Activated T-helper 17 cell treated with anti-CD3 and anti-CD28 coated beads, Interleukin-2, amount 50 U/mL, for 72 hours (primary cell): ENCODE measurements at regions not wholly inside any gene's neighbourhood (a gene's known extent, or its start where the extent isn't known, plus 50 kb on each side); places are given as distances from the start of the nearest gene placed in this dataset.
"Not testable (repeated sequence)": the region's sequence is repeated elsewhere in the genome, so short reads cannot be mapped to it uniquely, and the experiment has no call there.

ENCODE experiments used
- ATAC-seq: fragments of 150-1000 bp; cut with Tn5 transposase; replicated peaks from 2 replicates; pipeline ENCODE4 v1.10.0; 2021; ENCODE audit warnings: mild to moderate bottlenecking, moderate library complexity
- H3K27ac Mint-ChIP-seq: one replicate; pipeline ENCODE4 v1.8.0; 2022; ENCODE audit warnings: mixed read lengths
- H3K27me3 Mint-ChIP-seq: one replicate; pipeline ENCODE4 v1.8.0; 2022; ENCODE audit warnings: mixed read lengths
- H3K36me3 Mint-ChIP-seq: one replicate; pipeline ENCODE4 v1.8.0; 2022; ENCODE audit warnings: low read depth, mild to moderate bottlenecking, mixed read lengths
- H3K4me1 Mint-ChIP-seq: one replicate; pipeline ENCODE4 v1.8.0; 2022; ENCODE audit warnings: mixed read lengths
- H3K4me3 Mint-ChIP-seq: one replicate; pipeline ENCODE4 v1.8.0; 2022; ENCODE audit warnings: mild to moderate bottlenecking, mixed read lengths
- H3K9me3 Mint-ChIP-seq: one replicate; pipeline ENCODE4 v1.8.0; 2022; ENCODE audit warnings: mixed read lengths

DNA sequence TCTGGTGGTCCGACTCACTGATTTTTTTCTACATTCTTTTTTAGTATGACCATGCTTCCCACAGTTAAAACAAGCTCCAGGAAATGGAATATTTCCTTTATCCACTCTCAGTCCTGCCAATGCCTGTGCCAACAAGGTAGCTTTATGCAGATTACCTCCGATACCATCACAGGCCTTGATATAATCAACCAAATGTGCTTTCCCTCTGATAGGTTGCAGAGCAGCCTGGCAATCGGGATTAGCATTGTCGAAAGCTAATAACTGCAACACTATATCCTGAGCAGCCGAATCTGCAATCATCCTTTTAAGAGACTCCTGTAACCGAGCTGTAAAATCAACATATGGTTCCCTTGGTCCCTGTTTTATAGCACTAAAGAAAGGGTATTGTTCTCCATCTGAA lies 122.3 kb upstream of the IGFBP3 start:
- not testable (repeated sequence) for H3K27me3 Mint-ChIP-seq, H3K9me3 Mint-ChIP-seq, H3K36me3 Mint-ChIP-seq, H3K27ac Mint-ChIP-seq, ATAC-seq, H3K4me3 Mint-ChIP-seq, H3K4me1 Mint-ChIP-seq

DNA sequence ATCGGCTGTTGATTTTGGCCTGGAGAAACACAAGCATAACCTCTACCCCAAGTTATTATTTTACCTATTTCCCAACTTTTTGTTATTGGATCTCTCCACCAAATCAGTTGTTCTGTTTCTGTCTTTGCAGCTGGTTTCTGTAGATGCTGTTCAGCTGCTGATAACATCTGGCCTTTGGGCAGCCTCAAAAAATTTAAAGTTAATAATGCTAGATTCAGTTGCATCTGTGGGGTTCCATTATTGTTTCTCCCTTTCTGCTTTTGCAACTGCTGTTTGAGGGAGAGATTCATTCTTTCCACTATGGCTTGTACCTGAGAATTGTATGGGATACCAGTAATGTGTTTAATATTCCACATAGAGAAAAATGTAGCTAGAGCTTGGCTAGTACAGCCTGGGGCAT lies 118.7 kb upstream of the IGFBP3 start:
- H3K9me3 Mint-ChIP-seq, H3K27ac Mint-ChIP-seq, ATAC-seq, H3K4me3 Mint-ChIP-seq, H3K4me1 Mint-ChIP-seq, H3K36me3 Mint-ChIP-seq, H3K27me3 Mint-ChIP-seq: not testable (repeated sequence)

DNA sequence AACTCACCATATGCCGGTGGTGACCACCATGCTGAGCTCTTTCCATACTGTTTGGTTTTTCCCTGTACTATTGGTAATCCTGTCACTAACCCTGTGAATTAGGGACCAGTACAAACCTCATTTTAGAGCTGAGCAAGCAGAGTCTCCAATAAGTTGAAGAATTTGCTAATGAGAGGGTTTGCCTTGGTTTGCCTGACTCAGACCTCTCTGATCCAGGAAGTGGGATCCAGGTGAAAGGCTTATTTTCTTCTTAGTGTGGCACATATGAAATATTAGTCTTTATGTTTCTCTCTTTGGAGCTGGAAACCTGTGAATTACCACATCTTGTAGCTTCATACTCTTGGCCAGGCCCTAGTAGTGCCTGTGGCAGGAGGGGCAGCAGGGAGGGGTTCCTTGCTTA lies 114.1 kb upstream of the IGFBP3 start:
- Mint-ChIP-seq H3K4me3 (no peak overlapping the region), H3K4me1 (no peaks in the 10 kb centered on the region), H3K36me3 (no peaks in the 10 kb centered on the region), H3K9me3 (no peaks in the 10 kb centered on the region), H3K27ac (no peak overlapping the region), H3K27me3 (no peaks in the 10 kb centered on the region)
- ATAC-seq: no peak

DNA sequence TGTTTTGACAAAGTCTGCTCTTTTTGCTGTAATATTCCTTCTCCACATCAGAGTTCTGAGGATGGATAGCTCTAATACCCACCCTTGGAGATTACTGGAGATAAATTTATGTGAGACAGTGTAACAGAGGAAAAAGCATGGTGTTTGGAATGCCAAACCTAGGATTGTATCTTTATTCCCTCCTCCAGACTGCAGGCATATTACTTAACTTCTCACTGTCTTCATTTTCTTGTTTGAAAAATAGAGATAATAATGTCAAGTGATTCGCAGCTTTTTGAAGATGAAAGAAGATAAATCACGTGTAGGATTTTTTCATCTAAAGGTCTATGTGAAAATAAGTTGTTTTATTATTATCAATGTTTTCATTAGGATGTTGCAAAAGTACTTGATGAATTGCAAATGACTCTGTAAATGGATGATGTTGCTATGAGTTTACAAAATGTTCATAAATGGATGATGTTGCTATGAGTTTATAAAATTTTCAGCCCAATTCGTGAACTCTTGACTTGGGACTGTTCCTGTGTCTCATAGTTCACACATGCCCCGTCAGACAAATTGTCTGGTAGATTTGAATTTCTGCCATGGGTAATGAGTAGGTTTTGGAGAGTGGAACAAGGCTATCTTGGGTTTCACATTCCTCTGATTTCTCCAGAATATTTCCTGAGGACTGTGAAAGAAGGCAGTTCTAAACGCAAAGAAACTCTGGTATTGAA lies 113.1 kb upstream of the IGFBP3 start:
- no peaks in the 10 kb centered on the region for H3K36me3 Mint-ChIP-seq
- no peak overlapping the region for H3K4me3 Mint-ChIP-seq
- H3K4me1 Mint-ChIP-seq: no peaks in the 10 kb centered on the region
- no peaks in the 10 kb centered on the region for H3K9me3 Mint-ChIP-seq
- H3K27me3 Mint-ChIP-seq: no peaks in the 10 kb centered on the region
- no peak overlapping the region for H3K27ac Mint-ChIP-seq
- no peak for ATAC-seq

DNA sequence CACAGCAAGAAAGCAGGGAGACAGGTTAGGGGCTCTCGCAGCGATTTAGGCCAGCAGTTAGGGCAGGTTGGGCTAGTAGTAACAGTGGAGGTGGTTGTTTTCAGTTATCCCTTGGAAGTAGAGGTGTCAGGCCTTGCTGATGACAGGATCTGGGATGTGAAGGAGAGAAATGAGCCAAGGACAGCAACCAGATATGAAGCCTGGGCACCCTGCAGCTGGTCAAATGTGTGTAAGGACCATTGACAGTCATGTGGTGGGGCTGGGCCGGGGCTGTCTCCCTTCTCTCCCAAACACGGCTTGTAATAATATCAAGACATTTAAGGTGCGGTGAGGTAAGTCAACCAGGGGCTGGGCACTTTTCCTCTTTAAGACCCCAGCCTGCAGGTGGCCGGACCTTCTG lies 112.5 kb upstream of the IGFBP3 start:
- Mint-ChIP-seq H3K9me3 (no peaks in the 10 kb centered on the region), H3K36me3 (no peaks in the 10 kb centered on the region), H3K4me3 (no peak overlapping the region), H3K4me1 (no peaks in the 10 kb centered on the region), H3K27ac (no peak overlapping the region), H3K27me3 (no peaks in the 10 kb centered on the region)
- ATAC-seq: no peak

DNA sequence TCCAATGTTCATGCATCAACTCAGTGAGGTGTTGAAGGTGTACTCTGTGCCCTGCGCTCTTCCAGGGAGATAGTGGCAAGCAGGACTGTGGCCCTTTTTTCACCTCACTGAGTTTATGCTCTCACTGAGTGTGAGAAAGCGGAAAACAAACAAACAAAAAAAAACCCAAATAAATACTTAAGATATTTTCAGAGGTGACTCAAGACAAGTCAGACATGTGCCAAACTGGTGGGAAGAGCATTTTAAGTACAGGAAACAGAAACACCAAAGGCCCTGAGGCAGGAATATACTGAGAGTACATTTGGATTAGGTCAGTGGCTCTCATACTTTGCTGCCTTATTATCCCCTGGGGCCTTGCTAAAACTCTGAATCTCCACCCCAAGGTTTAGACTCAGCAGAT lies 111.9 kb upstream of the IGFBP3 start:
- H3K36me3 Mint-ChIP-seq: no peaks in the 10 kb centered on the region

DNA sequence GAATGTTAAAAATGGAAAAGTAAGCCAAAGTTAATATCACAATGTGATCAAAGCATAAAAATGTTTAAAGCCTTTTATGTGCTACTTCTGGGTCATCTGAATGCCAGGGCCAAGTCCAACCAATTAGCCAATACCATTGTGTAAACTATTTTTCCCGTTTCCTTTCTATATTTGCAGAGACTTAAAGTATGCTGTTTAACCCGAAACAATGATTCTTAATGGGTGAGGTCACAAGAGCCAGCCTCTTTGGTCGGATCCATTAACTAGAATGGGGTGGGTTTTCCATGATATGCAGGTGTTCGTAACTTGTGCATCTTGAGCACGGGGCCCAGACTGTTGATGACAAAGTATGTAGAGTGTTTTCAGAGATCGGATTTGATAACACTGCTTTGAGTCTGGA lies 111.3 kb upstream of the IGFBP3 start:
- no peaks in the 10 kb centered on the region for H3K27me3 Mint-ChIP-seq
- H3K27ac Mint-ChIP-seq: no peak overlapping the region
- H3K9me3 Mint-ChIP-seq: no peaks in the 10 kb centered on the region
- no peaks in the 10 kb centered on the region for H3K36me3 Mint-ChIP-seq
- H3K4me3 Mint-ChIP-seq: no peak overlapping the region
- no peaks in the 10 kb centered on the region for H3K4me1 Mint-ChIP-seq
- ATAC-seq: no peak

More for the DNA sequence above, 111.9 kb upstream of the IGFBP3 start:
- Mint-ChIP-seq H3K9me3 (no peaks in the 10 kb centered on the region), H3K4me3 (no peak overlapping the region), H3K27ac (no peak overlapping the region), H3K4me1 (no peaks in the 10 kb centered on the region), H3K27me3 (no peaks in the 10 kb centered on the region)
- no peak for ATAC-seq

DNA sequence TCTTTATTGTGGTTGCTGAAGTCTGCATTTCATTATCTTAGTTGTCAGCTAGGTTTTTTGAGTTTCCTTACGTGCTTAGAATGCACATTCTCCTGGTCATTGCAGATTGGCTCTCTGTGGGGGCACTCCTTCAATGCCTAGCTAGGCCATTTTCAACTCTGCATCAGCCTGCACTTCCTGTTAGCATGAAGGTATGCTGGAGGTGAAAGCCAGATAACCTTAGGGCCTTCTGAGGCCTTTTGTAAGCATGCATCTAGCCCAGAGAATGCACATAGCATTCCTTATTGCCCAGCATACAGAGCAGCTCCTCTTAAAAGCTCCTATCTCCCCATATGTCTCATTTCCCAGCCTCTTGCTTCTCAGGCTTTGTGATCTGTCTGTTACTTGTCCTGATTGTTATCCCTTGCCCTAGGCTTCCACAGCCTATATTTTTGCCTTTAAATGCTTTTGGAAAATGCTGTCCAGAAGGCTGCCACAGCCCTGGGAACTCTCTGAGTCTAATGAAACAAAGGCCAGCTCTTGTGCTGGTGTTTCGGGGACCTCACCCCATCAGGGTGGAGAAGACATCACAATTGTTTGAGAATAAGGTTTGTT lies 108.1 kb upstream of the IGFBP3 start:
- ATAC-seq: no peak
- H3K9me3 Mint-ChIP-seq: no peaks in the 10 kb centered on the region
- H3K27ac Mint-ChIP-seq: no peak overlapping the region
- H3K27me3 Mint-ChIP-seq: no peaks in the 10 kb centered on the region
- no peaks in the 10 kb centered on the region for H3K36me3 Mint-ChIP-seq
- H3K4me1 Mint-ChIP-seq: no peaks in the 10 kb centered on the region
- H3K4me3 Mint-ChIP-seq: no peak overlapping the region

DNA sequence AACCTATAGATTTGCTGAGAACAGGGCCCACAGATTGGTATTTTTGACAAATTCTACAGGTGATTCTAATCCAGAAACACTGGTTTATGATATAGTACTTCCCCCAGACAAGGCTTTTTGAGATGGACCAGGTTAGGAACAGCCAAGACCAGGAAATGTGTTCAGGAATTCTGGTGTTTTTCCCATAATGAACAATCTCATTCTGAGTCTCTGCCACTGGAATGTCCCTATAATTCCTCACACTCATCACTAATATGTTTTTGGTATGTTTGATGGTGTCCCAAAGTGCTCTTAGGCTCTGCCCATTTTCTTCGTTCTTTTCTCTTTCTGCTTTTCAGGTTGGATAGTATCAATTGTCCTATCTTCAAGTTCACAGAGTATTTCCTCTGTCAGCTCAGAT lies 107.2 kb upstream of the IGFBP3 start:
- no peak overlapping the region for H3K27ac Mint-ChIP-seq
- H3K27me3 Mint-ChIP-seq: no peaks in the 10 kb centered on the region
- no peak for ATAC-seq
- no peaks in the 10 kb centered on the region for H3K4me1 Mint-ChIP-seq
- H3K4me3 Mint-ChIP-seq: no peak overlapping the region
- no peaks in the 10 kb centered on the region for H3K36me3 Mint-ChIP-seq
- H3K9me3 Mint-ChIP-seq: no peaks in the 10 kb centered on the region

DNA sequence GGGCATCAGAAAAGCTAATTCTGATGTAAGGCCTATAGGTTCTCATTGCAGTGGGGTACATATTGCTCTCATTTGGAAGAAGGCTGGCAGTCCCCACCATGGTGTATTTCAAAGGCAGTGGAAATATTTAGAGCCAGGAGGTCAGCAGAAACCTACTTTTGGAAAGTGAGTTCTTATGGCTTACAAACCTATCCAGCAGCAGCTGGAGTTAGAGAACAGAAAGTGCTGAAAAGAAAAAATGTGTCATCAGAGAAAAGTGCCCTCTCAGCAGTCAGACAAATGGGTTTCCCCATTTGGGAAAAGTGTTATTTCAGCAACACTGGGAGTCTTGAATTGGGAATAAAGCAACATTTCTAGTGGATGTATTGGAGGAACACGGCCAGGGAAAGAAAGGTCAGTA lies 105.7 kb upstream of the IGFBP3 start:
- H3K4me3 Mint-ChIP-seq: no peak overlapping the region
- no peaks in the 10 kb centered on the region for H3K36me3 Mint-ChIP-seq
- ATAC-seq: no peak
- H3K9me3 Mint-ChIP-seq: no peaks in the 10 kb centered on the region
- H3K27ac Mint-ChIP-seq: no peak overlapping the region
- no peaks in the 10 kb centered on the region for H3K27me3 Mint-ChIP-seq
- H3K4me1 Mint-ChIP-seq: no peaks in the 10 kb centered on the region

DNA sequence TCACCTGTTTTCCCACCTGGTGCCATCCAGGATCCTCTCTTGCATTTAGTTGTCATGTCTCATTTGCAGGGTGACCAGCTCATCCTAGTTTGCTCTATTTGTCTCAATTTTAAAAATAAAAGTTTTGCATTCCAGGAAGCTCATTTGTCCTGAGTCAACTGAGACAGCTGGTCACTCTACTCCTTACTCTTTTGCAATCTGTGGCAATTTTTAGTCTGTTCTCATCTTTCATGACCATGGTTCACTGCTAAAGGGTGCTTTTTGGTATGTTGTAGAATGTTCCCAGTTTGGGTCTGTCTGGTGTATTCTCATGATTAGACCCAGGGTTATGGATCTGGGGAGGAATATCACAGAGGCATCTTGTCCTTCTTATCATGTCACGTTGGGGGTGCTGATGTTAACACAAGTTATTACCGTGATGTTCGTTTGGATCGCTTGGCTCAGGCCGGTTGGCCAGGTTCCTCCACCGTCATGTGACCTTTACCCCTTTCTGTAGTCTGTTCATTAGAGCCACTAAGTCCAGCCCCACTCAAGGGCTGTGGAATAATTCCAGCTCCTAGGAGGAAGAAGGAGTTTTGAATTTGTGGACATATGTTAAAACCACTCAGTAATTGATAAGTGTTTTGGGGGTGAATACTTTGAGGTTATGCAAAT lies 103.3 kb upstream of the IGFBP3 start:
- Mint-ChIP-seq H3K9me3 (peaks cover 3% of the 10 kb centered on the region), H3K36me3 (no peaks in the 10 kb centered on the region), H3K4me1 (no peaks in the 10 kb centered on the region), H3K27me3 (no peaks in the 10 kb centered on the region), H3K4me3 (no peak overlapping the region), H3K27ac (no peak overlapping the region)
- ATAC-seq: no peak

DNA sequence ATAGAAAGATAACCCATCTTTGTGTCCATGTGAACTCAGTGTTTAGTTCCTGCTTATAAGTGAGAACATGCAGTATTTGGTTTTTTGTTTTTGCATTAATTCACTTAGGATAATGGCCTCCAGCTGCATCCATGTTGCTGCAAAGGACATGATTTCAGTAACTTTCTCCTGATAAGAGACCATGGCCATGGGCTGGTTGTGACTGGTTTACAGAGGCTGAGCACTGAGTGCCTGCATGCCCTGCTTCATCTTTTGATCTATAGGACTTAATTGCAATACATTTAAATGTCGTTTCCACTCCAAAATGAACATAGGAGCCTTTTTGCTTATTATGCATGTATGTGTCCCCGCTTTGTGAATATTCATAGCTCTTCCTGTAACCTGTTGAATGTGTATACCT lies 101.3 kb upstream of the IGFBP3 start:
- H3K27ac Mint-ChIP-seq: no peak overlapping the region
- no peaks in the 10 kb centered on the region for H3K27me3 Mint-ChIP-seq
- no peak for ATAC-seq
- H3K4me1 Mint-ChIP-seq: no peaks in the 10 kb centered on the region
- peaks cover 9% of the 10 kb centered on the region for H3K9me3 Mint-ChIP-seq
- no peaks in the 10 kb centered on the region for H3K36me3 Mint-ChIP-seq
- no peak overlapping the region for H3K4me3 Mint-ChIP-seq

DNA sequence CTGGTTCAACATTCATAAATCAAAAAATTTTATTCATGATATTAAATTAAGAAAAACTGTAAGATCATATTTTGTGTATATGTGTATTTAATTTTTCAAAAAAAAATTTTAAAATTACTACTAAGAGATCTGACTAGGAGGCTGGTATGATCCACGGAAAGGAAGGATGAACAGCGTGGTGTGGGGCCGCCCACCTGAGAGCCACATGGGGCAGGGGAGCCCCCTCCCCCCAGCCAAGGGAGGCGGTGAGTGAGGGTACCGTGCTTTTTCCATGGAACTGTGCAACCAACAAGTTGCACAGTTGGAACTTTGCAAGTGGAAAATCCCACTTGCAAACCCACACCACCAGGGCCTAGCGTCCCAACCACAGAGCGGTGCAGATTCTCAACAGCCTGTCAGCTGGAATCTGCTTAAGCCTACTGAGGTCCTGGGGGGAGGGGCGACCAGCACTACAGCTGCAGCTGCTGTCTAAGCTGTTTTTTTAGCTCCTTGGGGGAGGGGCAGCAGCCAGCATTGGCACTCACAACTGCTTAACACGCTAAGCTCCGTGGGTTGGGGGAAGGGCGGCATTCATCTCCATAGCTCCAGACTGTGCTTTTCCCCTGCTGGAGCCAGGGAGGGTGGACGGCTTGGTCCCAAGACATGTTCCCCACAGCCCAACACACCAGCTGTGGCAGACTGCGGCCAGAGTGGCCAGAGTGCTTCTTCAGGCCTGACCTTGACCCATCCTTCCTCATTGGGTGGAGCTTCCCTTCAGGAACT lies 94.2 kb upstream of the IGFBP3 start:
- no peak overlapping the region for H3K4me3 Mint-ChIP-seq
- no peaks in the 10 kb centered on the region for H3K36me3 Mint-ChIP-seq
- no peak for ATAC-seq
- H3K4me1 Mint-ChIP-seq: no peaks in the 10 kb centered on the region
- peaks cover 3% of the 10 kb centered on the region for H3K27me3 Mint-ChIP-seq
- peaks cover 13% of the 10 kb centered on the region for H3K9me3 Mint-ChIP-seq
- H3K27ac Mint-ChIP-seq: no peak overlapping the region

DNA sequence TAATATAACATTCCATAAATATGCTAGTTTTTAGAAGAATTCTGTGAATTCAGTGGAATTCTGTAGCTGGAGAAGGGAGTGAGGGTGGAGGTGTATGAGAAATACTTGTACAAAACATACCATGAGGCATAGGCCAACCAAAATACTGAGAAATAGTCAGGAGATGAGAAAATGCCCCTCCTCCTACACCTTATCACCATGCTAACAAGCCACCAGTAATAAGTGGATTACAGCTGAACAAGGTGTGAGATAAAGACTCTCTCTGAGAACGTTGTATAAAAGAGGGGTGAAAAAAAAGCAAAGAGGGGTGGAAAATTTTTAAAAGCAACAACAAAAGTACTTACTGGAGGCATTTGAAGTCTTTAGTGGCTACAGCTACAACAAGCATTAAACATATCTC lies 90.4 kb upstream of the IGFBP3 start:
- peaks cover 2% of the 10 kb centered on the region for H3K9me3 Mint-ChIP-seq
- H3K27me3 Mint-ChIP-seq: no peaks in the 10 kb centered on the region
- H3K4me1 Mint-ChIP-seq: no peaks in the 10 kb centered on the region
- H3K4me3 Mint-ChIP-seq: no peak overlapping the region
- no peak overlapping the region for H3K27ac Mint-ChIP-seq
- no peaks in the 10 kb centered on the region for H3K36me3 Mint-ChIP-seq
- ATAC-seq: no peak

DNA sequence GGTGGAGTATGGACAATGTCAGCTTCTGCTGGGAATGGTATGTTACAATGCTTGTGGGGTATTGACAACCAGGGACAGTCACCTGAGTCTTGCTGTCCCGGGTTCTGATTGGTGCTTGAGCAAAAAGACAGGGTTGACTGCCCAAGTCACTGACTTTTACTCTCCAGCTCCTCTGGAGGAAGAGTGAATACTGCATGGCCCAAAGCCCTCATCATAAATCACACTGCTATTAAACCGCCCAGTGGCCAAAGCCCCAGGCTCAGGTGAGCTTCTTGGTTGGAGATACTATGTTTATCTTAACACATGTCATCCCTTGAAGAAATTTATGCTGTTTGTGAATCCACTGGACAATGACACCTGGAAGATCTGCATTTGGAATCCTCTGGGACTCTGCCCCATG lies 90.0 kb upstream of the IGFBP3 start:
- Mint-ChIP-seq H3K4me1 (no peaks in the 10 kb centered on the region), H3K36me3 (no peaks in the 10 kb centered on the region), H3K4me3 (no peak overlapping the region), H3K27me3 (no peaks in the 10 kb centered on the region), H3K27ac (no peak overlapping the region), H3K9me3 (no peaks in the 10 kb centered on the region)
- ATAC-seq: no peak
